Keratinocyte (primary cell): ENCODE measurements at regions not wholly inside any gene's neighbourhood (a gene's known extent, or its start where the extent isn't known, plus 50 kb on each side); places are given as distances from the start of the nearest gene placed in this dataset.

Experiments used
- DNase-seq: peaks from one replicate; pipeline ENCODE4 v3.0.0-alpha.2; 2011; ENCODE audit warnings: low read depth, missing footprints, low spot score
- FAIRE-seq: peaks from 2 replicates; lab custom pipeline; 2011; peaks lifted over from hg19 to GRCh38; lab: Jason Lieb, UNC
- H2AFZ ChIP-seq: 2 replicates; pipeline ENCODE4 v1.6.0; 2012; ENCODE audit warnings: low read length, control low read depth, inconsistent platforms; ENCODE audit not compliant: control insufficient read depth
- H3K27ac ChIP-seq: 2 replicates; pipeline ENCODE4 v1.5.1; 2011; ENCODE audit warnings: low read length; ENCODE audit not compliant: control insufficient read depth, insufficient read depth
- H3K27me3 ChIP-seq: 3 replicates; pipeline ENCODE4 v1.6.0; 2011; ENCODE audit warnings: low read length; ENCODE audit not compliant: control insufficient read depth, insufficient read depth; ENCODE audit errors: extremely low read depth
- H3K36me3 ChIP-seq, 2 experiments: 2 replicates in 1 of 2; 3 replicates in 1 of 2; pipeline ENCODE4 v1.5.1; 2011; ENCODE audit warnings: low read length in 2 of 2, mild to moderate bottlenecking in 1 of 2; ENCODE audit not compliant: control insufficient read depth in 2 of 2, insufficient read depth in 2 of 2; ENCODE audit errors: extremely low read depth in 1 of 2
- H3K4me1 ChIP-seq: 3 replicates; pipeline ENCODE4 v1.5.1; 2011; ENCODE audit warnings: low read length; ENCODE audit not compliant: control insufficient read depth, insufficient read depth; ENCODE audit errors: extremely low read depth
- H3K4me2 ChIP-seq: 3 replicates; pipeline ENCODE4 v1.6.0; 2011; ENCODE audit warnings: low read depth, low read length; ENCODE audit not compliant: control insufficient read depth, insufficient read depth; ENCODE audit errors: extremely low read depth
- H3K4me3 ChIP-seq, 3 experiments: fragments of 200-600 bp in 1 of 3; sonication (generic) in 1 of 3; 2 replicates in 2 of 3; 3 replicates in 1 of 3; pipeline ENCODE4 v1.5.1; 2011 to 2016; ENCODE audit warnings: low read length in 3 of 3, mild to moderate bottlenecking in 3 of 3, control low read depth in 2 of 3, inconsistent platforms in 1 of 3, low read depth in 1 of 3, mixed read lengths in 1 of 3, mixed run types in 1 of 3, moderate library complexity in 1 of 3; ENCODE audit not compliant: control insufficient read depth in 2 of 3, insufficient read depth in 2 of 3; ENCODE audit errors: extremely low read depth in 1 of 3
- H3K79me2 ChIP-seq: 2 replicates; pipeline ENCODE4 v1.6.0; 2012; ENCODE audit warnings: low read length; ENCODE audit not compliant: control insufficient read depth, insufficient read depth
- H3K9ac ChIP-seq: 3 replicates; pipeline ENCODE4 v1.6.0; 2011; ENCODE audit warnings: low read length; ENCODE audit not compliant: control insufficient read depth, insufficient read depth; ENCODE audit errors: extremely low read depth
- H3K9me1 ChIP-seq: 3 replicates; pipeline ENCODE4 v1.6.0; 2011; ENCODE audit warnings: low read length; ENCODE audit not compliant: control insufficient read depth, insufficient read depth; ENCODE audit errors: extremely low read depth
- H3K9me3 ChIP-seq: 2 replicates; pipeline ENCODE4 v1.5.1; 2012; ENCODE audit warnings: low read depth, low read length; ENCODE audit not compliant: control insufficient read depth
- H4K20me1 ChIP-seq: 3 replicates; pipeline ENCODE4 v1.6.0; 2011; ENCODE audit warnings: low read length; ENCODE audit not compliant: control insufficient read depth, insufficient read depth; ENCODE audit errors: extremely low read depth
- EZH2 ChIP-seq: IDR thresholded peaks from one replicate; pipeline ENCODE4 v1.6.1; 2012; ENCODE audit warnings: inconsistent platforms, mild to moderate bottlenecking, low read length, moderate library complexity
- dilution Hi-C: fragments of 300-500 bp; cut with MboI; formaldehyde crosslinking; loops from one replicate; pipeline ENCODE4 v1.7.0; 2020; ENCODE audit warnings: low sequenced_read_pairs; ENCODE audit not compliant: extremely low pct_ligation_motif_present
- TF ChIP-seq, protein P1 (sequence below), 3 experiments: IDR thresholded peaks in 1 of 3; conservative IDR thresholded peaks in 1 of 3; optimal IDR thresholded peaks in 1 of 3; 2 replicates in 2 of 3; 3 replicates in 1 of 3; pipeline versions ENCODE3 to v1.5.1; 2011; ENCODE audit warnings: low read length in 3 of 3, mild to moderate bottlenecking in 3 of 3, moderate library complexity in 2 of 3, control low read depth in 1 of 3, inconsistent platforms in 1 of 3; ENCODE audit not compliant: insufficient read depth in 2 of 3; ENCODE audit errors: extremely low read depth in 1 of 3

DNA sequence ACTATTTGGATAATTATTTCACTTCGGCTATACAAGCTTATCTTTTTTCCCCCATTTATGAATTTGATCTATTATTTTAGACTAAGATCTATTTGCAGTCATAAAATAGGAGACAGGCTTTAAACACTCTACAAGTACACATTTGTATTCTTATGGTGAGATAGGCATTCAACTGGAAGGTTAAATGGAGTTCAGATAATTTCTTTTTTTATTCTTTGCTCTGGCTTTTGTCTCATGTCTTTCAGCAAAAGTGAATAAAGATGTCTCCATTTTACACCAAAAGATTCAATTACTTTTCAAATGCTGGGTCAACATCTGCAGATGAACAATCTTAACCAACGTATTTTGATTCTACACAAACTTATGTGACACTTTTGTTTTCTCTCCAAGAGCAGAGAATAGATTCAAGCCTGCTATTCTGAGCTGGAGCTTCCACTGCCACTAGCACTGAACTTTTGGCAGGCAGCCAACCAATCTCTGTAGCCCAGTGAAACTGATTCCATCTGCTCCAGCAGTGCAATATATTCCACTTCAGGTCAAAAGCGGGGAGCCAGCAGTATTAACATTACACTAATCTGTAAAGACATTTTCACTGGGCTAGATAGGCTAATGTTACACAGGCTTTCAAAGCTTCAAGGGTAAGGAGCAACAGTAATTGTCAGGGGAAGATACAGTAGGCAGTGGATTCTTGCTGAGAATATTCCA is 452.0 kb upstream of the ZNF608 start:
- Histone ChIP-seq H3K9me1 (no peaks in the 10 kb centered on the region), H3K27ac (no peak overlapping the region), H3K4me3 (no peak overlapping the region), H3K79me2 (no peaks in the 10 kb centered on the region), H4K20me1 (no peaks in the 10 kb centered on the region), H3K9me3 (no peaks in the 10 kb centered on the region), H3K4me2 (no peak overlapping the region), H3K4me1 (peaks cover 2% of the 10 kb centered on the region), H3K36me3 (no peaks in the 10 kb centered on the region), H2AFZ (no peak overlapping the region), H3K9ac (no peak overlapping the region), H3K27me3 (no peaks in the 10 kb centered on the region)
- DNase-seq (no peak), FAIRE-seq (peak; percentile 44)
- no peak for TF ChIP-seq EZH2
- TF ChIP-seq, protein P1, sequence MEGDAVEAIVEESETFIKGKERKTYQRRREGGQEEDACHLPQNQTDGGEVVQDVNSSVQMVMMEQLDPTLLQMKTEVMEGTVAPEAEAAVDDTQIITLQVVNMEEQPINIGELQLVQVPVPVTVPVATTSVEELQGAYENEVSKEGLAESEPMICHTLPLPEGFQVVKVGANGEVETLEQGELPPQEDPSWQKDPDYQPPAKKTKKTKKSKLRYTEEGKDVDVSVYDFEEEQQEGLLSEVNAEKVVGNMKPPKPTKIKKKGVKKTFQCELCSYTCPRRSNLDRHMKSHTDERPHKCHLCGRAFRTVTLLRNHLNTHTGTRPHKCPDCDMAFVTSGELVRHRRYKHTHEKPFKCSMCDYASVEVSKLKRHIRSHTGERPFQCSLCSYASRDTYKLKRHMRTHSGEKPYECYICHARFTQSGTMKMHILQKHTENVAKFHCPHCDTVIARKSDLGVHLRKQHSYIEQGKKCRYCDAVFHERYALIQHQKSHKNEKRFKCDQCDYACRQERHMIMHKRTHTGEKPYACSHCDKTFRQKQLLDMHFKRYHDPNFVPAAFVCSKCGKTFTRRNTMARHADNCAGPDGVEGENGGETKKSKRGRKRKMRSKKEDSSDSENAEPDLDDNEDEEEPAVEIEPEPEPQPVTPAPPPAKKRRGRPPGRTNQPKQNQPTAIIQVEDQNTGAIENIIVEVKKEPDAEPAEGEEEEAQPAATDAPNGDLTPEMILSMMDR (optimal IDR thresholded peaks at IDR 0.05 in 1 of 3, IDR thresholded peaks at IDR 0.05 in 1 of 3, conservative IDR thresholded peaks at IDR 0.05 in 1 of 3; ENCODE audit: extremely low read depth in 1 of 3, insufficient read depth in 2 of 3, low read length in 3 of 3): no peak
- dilution Hi-C loops: no loop called here

DNA sequence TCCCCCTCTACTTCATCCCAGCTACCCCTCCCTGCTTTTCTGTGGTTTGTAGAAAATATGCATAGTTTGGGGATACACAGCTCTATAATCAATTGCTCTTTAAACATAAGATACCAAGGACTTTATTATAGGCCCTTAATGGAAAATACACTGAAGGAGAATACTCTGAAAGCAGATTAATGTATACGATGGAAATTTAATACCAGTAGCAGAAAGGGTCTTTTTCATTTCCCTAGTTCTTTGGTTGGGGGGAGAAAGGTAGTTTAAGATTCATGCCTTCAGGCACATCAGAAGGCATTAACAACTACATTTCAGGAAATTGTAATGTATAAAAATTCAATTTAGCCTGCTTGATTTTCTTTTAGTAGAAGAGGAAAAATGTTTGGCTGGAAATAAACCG is 452.9 kb upstream of the ZNF608 start:
- Histone ChIP-seq H2AFZ (no peak overlapping the region), H4K20me1 (no peaks in the 10 kb centered on the region), H3K9me3 (no peaks in the 10 kb centered on the region), H3K4me2 (no peak overlapping the region), H3K79me2 (no peaks in the 10 kb centered on the region), H3K9ac (no peak overlapping the region), H3K4me1 (peaks cover 2% of the 10 kb centered on the region), H3K27me3 (no peaks in the 10 kb centered on the region), H3K9me1 (no peaks in the 10 kb centered on the region), H3K4me3 (no peak overlapping the region), H3K27ac (no peak overlapping the region), H3K36me3 (no peaks in the 10 kb centered on the region)
- FAIRE-seq (no peak), DNase-seq (no peak)
- no peak for TF ChIP-seq EZH2
- TF ChIP-seq, protein P1 (optimal IDR thresholded peaks at IDR 0.05 in 1 of 3, IDR thresholded peaks at IDR 0.05 in 1 of 3, conservative IDR thresholded peaks at IDR 0.05 in 1 of 3; ENCODE audit: extremely low read depth in 1 of 3, insufficient read depth in 2 of 3, low read length in 3 of 3): no peak
- dilution Hi-C loops: no loop called here
